ENCODE measurements at regions not wholly inside any gene's neighbourhood (a gene's known extent, or its start where the extent isn't known, plus 50 kb on each side); places are given as distances from the start of the nearest gene placed in this dataset.

GRCh38 chr21:43349644-43350043 lies 77.3 kb downstream of the SIK1 start:
- no TSS peak for BruUV-seq (replicated peaks)
- Histone ChIP-seq H3K9me2 (ENCODE audit: insufficient read depth) (no peaks in the 10 kb centered on the region), H3K27ac (ENCODE audit: low read depth, low read length) (no peak overlapping the region), H3K9ac (ENCODE audit: low read length) (no peak overlapping the region), H3K27me3 (ENCODE audit: insufficient read depth, low read length) (no peaks in the 10 kb centered on the region), H3K9me3 (ENCODE audit: control insufficient read depth in 1 of 2, insufficient read depth in 1 of 2, low read depth in 1 of 2, low read length in 2 of 2) (no peaks in the 10 kb centered on the region), H3K4me2 (ENCODE audit: low read length) (no peak overlapping the region), H2AFZ (ENCODE audit: low read depth, low read length, poor library complexity, severe bottlenecking) (no peak overlapping the region), H3K79me2 (ENCODE audit: insufficient read depth, low read length) (no peaks in the 10 kb centered on the region), H3K4me3 (replicated peaks in 1 of 2; ENCODE audit: low read depth in 1 of 2, low read length in 2 of 2) (no peak overlapping the region), H4K20me1 (ENCODE audit: insufficient read depth) (no peaks in the 10 kb centered on the region), H3K36me3 (ENCODE audit: control insufficient read depth in 1 of 2, insufficient read depth in 2 of 2, low read length in 2 of 2) (no peaks in the 10 kb centered on the region), H3K4me1 (ENCODE audit: control insufficient read depth in 1 of 2, insufficient read depth in 2 of 2, low read length in 2 of 2) (peaks cover 0 to 9% of the 10 kb centered on the region in 2 experiments; a peak in 1 of 4 replicates)
- DNase-seq (ENCODE audit: low read depth, low spot score) (no peak), ATAC-seq (no peak)
- ChIA-PET RAD21 (ENCODE audit: low non-redundant PET in 1 of 2, low total read pairs in 2 of 2, uncharacterized antibody in 2 of 2, unreplicated experiment in 2 of 2) (no interaction called here), POLR2A (no interaction called here), CTCF (no interaction called here)
- intact Hi-C loops (cut with micrococcal nuclease), result no loop called here
- TF ChIP-seq CTCF (IDR thresholded peaks at IDR 0.05 in 2 of 3, conservative IDR thresholded peaks at IDR 0.05 in 1 of 3; ENCODE audit: borderline replicate concordance in 1 of 3, insufficient read depth in 1 of 3, low read depth in 2 of 3, low read length in 2 of 3) (no peak), POLR2AphosphoS5 (IDR thresholded peaks at IDR 0.05; ENCODE audit: low read depth, low read length) (no peak), ZNF274 (IDR thresholded peaks at IDR 0.05; ENCODE audit: low read depth, low read length) (no peak), SRF (IDR thresholded peaks at IDR 0.05; ENCODE audit: low read depth) (no peak)

- Histone ChIP-seq H3K4me1 (ENCODE audit: control insufficient read depth in 1 of 2, insufficient read depth in 2 of 2, low read length in 2 of 2) (peaks cover 0 to 9% of the 10 kb centered on the region in 2 experiments; a peak in 1 of 4 replicates), H3K9me3 (ENCODE audit: control insufficient read depth in 1 of 2, insufficient read depth in 1 of 2, low read depth in 1 of 2, low read length in 2 of 2) (no peaks in the 10 kb centered on the region), H2AFZ (ENCODE audit: low read depth, low read length, poor library complexity, severe bottlenecking) (no peak overlapping the region), H4K20me1 (ENCODE audit: insufficient read depth) (no peaks in the 10 kb centered on the region), H3K9ac (ENCODE audit: low read length) (no peak overlapping the region), H3K4me2 (ENCODE audit: low read length) (no peak overlapping the region), H3K27ac (ENCODE audit: low read depth, low read length) (no peak overlapping the region), H3K9me2 (ENCODE audit: insufficient read depth) (no peaks in the 10 kb centered on the region), H3K79me2 (ENCODE audit: insufficient read depth, low read length) (no peaks in the 10 kb centered on the region), H3K27me3 (ENCODE audit: insufficient read depth, low read length) (no peaks in the 10 kb centered on the region), H3K4me3 (replicated peaks in 1 of 2; ENCODE audit: low read depth in 1 of 2, low read length in 2 of 2) (no peak overlapping the region), H3K36me3 (ENCODE audit: control insufficient read depth in 1 of 2, insufficient read depth in 2 of 2, low read length in 2 of 2) (no peaks in the 10 kb centered on the region)
- ChIA-PET CTCF (no interaction called here), RAD21 (ENCODE audit: low non-redundant PET in 1 of 2, low total read pairs in 2 of 2, uncharacterized antibody in 2 of 2, unreplicated experiment in 2 of 2) (no interaction called here), POLR2A (no interaction called here)
- BruUV-seq (replicated peaks), result no TSS peak
- DNase-seq (ENCODE audit: low read depth, low spot score) (no peak), ATAC-seq (no peak)
- intact Hi-C loops (cut with micrococcal nuclease), result no loop called here
- TF ChIP-seq REST (IDR thresholded peaks at IDR 0.05; ENCODE audit: low read depth) (no peak), CEBPB (IDR thresholded peaks at IDR 0.05; ENCODE audit: low read depth) (no peak), RAD21 (IDR thresholded peaks at IDR 0.05; ENCODE audit: low read depth) (no peak), EZH2 (IDR thresholded peaks at IDR 0.05) (no peak), TCF7L2 (IDR thresholded peaks at IDR 0.05; ENCODE audit: borderline replicate concordance, extremely low read depth, insufficient read depth, insufficient read length) (no peak), ZBTB33 (IDR thresholded peaks at IDR 0.05; ENCODE audit: extremely low read depth, insufficient replicate concordance, low read length) (no peak)
These were observed 78.1 kb downstream of the SIK1 start for GRCh38 chr21:43348801-43349261.

Data from HCT116 (cell line).